Right lobe of liver (tissue), 6 donors: ENCODE measurements at regions not wholly inside any gene's neighbourhood (a gene's known extent, or its start where the extent isn't known, plus 50 kb on each side); places are given as distances from the start of the nearest gene placed in this dataset.
A peak's percentile ranks its signal among the peaks of the same experiment; 100 is the strongest.
"Not testable (repeated sequence)": the region's sequence is repeated elsewhere in the genome, so short reads cannot be mapped to it uniquely, and the experiment has no call there.

Source experiments
- ATAC-seq, 4 donors: fragments of 200-7000 bp; cut with Tn5 transposase; one replicate each; pipeline ENCODE4 v1.9.1; 2020; ENCODE audit warnings: mild to moderate bottlenecking in 4 of 4, moderate library complexity in 4 of 4
- DNase-seq, 3 donors: peaks; one replicate each; pipeline ENCODE4 v3.0.0-alpha.2; 2020
- H3K27ac ChIP-seq, 3 donors: fragments of 200-600 bp; one replicate each; pipeline ENCODE4 v1.8.0; 2022
- H3K27me3 ChIP-seq, 2 donors: fragments of 200-600 bp; one replicate each; pipeline ENCODE4 v1.8.0; 2022
- H3K36me3 ChIP-seq, 4 donors: fragments of 200-600 bp; sonication (generic) in 1 of 4; one replicate each; pipeline versions ENCODE4 v1.5.1 to v1.8.0; 2017 to 2022; ENCODE audit warnings: control low read depth in 1 of 4
- H3K4me1 ChIP-seq, 4 donors: fragments of 200-600 bp; sonication (generic) in 1 of 4; one replicate each; pipeline versions ENCODE4 v1.5.1 to v1.8.0; 2017 to 2022; ENCODE audit warnings: control low read depth in 1 of 4
- H3K4me3 ChIP-seq, 3 donors: fragments of 200-600 bp; one replicate each; pipeline ENCODE4 v1.8.0; 2022
- H3K9me3 ChIP-seq, 4 donors: fragments of 200-600 bp; sonication (generic) in 1 of 4; one replicate each; pipeline versions ENCODE4 v1.5.1 to v1.8.0; 2017 to 2022; ENCODE audit warnings: control low read depth in 1 of 4
- POLR2A ChIP-seq: fragments of 450-650 bp; IDR thresholded peaks from one replicate; pipeline ENCODE4 v1.6.1; 2017; ENCODE audit warnings: antibody characterized with exemption, mild to moderate bottlenecking
- WGBS: methylation state at CpG from one replicate; pipeline ENCODE4 v1.1.6; 2018; ENCODE audit warnings: low coverage, low lambda C conversion rate; ENCODE audit not compliant: insufficient coverage; ENCODE audit errors: missing lambda C conversion rate; 5-methylcytosine and 5-hydroxymethylcytosine counted together
- intact Hi-C, 2 donors: fragments of 100-400 bp; cut with DNase I; formaldehyde crosslinking; loops; one replicate each; pipeline versions ENCODE4 v1.11.2 to v1.14.1; 2022
- TF ChIP-seq, protein P1 (sequence below), 4 donors: fragments of 200-600 bp in 3 of 4; fragments of 450-650 bp in 1 of 4; IDR thresholded peaks; one replicate each; pipeline versions ENCODE4 v1.5.1 to v1.8.0; 2016 to 2022; ENCODE audit warnings: antibody characterized with exemption in 4 of 4, mild to moderate bottlenecking in 2 of 4
- donor health status: DM: no; HTN: yes; CAD: no.
- donor health status: DM: no; HTN: no; CAD: no.
- donor health status: DM: no; HTN: no; CAD: no.
- donor health status: DM: no; HTN: yes; CAD: no.
- donor health status: DM: no; HTN: yes; CAD: no.

DNA sequence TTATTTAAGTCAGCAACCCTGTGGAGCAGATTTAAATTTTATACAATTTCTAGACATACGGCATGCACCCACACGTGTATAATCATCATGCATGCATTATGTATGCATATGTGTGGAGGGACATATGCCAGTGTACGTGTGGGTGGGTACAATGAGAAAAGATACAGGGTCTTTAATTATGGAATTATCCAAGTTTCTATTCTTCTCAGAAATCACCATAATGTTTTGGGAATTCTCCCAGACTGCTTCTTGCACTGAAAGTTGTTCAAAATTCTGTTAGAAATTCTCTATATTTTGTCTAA lies 63.9 kb upstream of the TMEM18 start:
- Histone ChIP-seq H3K36me3 (no peaks in the 10 kb centered on the region), H3K27ac (no peak overlapping the region), H3K4me3 (no peak overlapping the region), H3K27me3 (no peaks in the 10 kb centered on the region), H3K9me3 (no peaks in the 10 kb centered on the region), H3K4me1 (no peaks in the 10 kb centered on the region)
- no peak for DNase-seq
- ATAC-seq = no peak
- intact Hi-C loops = no loop called here
- no peak for TF ChIP-seq POLR2A
- TF ChIP-seq, protein P1, sequence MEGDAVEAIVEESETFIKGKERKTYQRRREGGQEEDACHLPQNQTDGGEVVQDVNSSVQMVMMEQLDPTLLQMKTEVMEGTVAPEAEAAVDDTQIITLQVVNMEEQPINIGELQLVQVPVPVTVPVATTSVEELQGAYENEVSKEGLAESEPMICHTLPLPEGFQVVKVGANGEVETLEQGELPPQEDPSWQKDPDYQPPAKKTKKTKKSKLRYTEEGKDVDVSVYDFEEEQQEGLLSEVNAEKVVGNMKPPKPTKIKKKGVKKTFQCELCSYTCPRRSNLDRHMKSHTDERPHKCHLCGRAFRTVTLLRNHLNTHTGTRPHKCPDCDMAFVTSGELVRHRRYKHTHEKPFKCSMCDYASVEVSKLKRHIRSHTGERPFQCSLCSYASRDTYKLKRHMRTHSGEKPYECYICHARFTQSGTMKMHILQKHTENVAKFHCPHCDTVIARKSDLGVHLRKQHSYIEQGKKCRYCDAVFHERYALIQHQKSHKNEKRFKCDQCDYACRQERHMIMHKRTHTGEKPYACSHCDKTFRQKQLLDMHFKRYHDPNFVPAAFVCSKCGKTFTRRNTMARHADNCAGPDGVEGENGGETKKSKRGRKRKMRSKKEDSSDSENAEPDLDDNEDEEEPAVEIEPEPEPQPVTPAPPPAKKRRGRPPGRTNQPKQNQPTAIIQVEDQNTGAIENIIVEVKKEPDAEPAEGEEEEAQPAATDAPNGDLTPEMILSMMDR (IDR thresholded peaks at IDR 0.05) = no peak
- 19% methylated on average over 3 of the region's 3 CpGs for WGBS

- peak overlapping the region; percentile 37 to 48 (median 47) for H3K4me3 ChIP-seq
- H3K27me3 ChIP-seq, H3K27ac ChIP-seq, H3K9me3 ChIP-seq, intact Hi-C loops, H3K4me1 ChIP-seq, H3K36me3 ChIP-seq: not testable (repeated sequence)
- DNase-seq (peak; percentile 80 to 96 (median 92)), ATAC-seq (peak; percentile 71 to 83 (median 76))
- 5% methylated on average over 31 of the region's 41 CpGs for WGBS
Measured at GRCh38 chr2:740322-741194, 63.4 kb upstream of the TMEM18 start.

DNA sequence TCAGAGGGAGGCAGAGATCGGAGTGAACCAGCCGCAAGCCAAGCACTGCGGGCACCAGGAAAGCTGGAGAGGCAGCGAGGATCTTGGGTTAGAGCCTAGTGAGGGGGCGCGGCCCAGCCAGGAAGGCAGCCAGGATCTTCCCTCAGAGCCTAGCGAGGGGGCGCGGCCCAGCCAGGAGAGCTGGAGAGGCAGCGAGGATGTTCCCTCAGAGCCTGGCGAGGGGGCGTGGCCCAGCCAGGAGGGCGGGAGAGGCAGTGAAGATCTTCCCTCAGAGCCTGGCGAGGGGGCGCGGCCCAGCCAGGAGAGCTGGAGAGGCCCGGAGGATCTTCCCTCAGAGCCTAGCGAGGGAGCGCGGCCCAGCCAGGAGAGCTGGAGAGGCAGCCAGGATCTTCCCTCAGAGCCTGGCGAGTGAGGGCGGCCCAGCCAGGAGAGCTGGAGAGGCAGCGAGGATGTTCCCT lies 62.7 kb upstream of the TMEM18 start:
- H3K27ac ChIP-seq, intact Hi-C loops, H3K27me3 ChIP-seq, H3K4me1 ChIP-seq, H3K9me3 ChIP-seq, H3K36me3 ChIP-seq: not testable (repeated sequence)
- WGBS = 3% methylated on average over 10 of the region's 23 CpGs
- H3K4me3 ChIP-seq = peak overlapping the region; percentile 37 to 48 (median 47)
- DNase-seq (peak in 2 of 3 donors; percentile 67 to 69), ATAC-seq (peak; percentile 44 to 73 (median 58))

GRCh38 chr2:736939-737338 lies 59.7 kb upstream of the TMEM18 start:
- Histone ChIP-seq H3K36me3 (no peaks in the 10 kb centered on the region), H3K27ac (no peak overlapping the region), H3K4me1 (no peaks in the 10 kb centered on the region), H3K4me3 (no peak overlapping the region), H3K27me3 (no peaks in the 10 kb centered on the region), H3K9me3 (no peaks in the 10 kb centered on the region)
- TF ChIP-seq POLR2A = no peak
- TF ChIP-seq, protein P1 (IDR thresholded peaks at IDR 0.05) = no peak
- ATAC-seq = no peak
- DNase-seq = no peak
- intact Hi-C loops = no loop called here

DNA sequence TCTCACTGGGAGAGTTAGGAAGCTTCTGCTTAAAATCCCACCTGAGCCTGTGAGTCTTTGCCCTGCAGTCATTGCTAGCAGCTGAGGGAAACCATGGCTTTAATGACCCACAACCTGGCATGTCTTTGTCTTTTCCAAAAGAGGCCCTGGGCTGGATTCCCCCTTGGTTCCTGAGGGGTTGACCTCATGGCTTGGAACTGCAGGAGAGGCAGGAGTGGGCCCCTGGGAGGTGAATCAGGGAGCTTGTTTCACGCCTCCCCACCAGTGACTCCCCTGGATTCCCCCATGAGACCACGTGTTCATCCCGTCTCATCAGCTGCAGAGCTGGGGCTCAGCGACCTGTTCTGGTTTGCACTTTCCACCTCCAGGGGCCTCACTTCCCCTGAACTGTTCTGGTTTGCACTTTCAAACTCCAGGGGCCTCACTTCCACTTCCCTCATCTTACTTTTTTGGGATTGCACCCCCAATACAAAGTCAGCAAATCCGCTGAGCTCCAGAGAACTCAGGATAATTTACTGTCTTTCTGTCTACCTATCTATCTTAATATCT lies 58.5 kb upstream of the TMEM18 start:
- WGBS = 48% methylated on average over 2 of the region's 5 CpGs
- no peak for DNase-seq
- ATAC-seq = no peak
- H3K36me3 ChIP-seq = no peaks in the 10 kb centered on the region
- no peak overlapping the region for H3K27ac ChIP-seq
- TF ChIP-seq, protein P1 (IDR thresholded peaks at IDR 0.05) = no peak
- no peak for TF ChIP-seq POLR2A
- H3K4me3 ChIP-seq = no peak overlapping the region
- intact Hi-C loops = no loop called here
- H3K27me3 ChIP-seq = no peaks in the 10 kb centered on the region
- no peaks in the 10 kb centered on the region for H3K4me1 ChIP-seq
- H3K9me3 ChIP-seq = no peaks in the 10 kb centered on the region
